ENCODE measurements at regions not wholly inside any gene's neighbourhood (a gene's known extent, or its start where the extent isn't known, plus 50 kb on each side); places are given as distances from the start of the nearest gene placed in this dataset.
"Not testable (repeated sequence)": the region's sequence is repeated elsewhere in the genome, so short reads cannot be mapped to it uniquely, and the experiment has no call there.

- DNase-seq: not testable (repeated sequence)
These were observed 96.8 kb downstream of the TMEM121 start for GRCh38 chr14:105623178-105623577.

DNA sequence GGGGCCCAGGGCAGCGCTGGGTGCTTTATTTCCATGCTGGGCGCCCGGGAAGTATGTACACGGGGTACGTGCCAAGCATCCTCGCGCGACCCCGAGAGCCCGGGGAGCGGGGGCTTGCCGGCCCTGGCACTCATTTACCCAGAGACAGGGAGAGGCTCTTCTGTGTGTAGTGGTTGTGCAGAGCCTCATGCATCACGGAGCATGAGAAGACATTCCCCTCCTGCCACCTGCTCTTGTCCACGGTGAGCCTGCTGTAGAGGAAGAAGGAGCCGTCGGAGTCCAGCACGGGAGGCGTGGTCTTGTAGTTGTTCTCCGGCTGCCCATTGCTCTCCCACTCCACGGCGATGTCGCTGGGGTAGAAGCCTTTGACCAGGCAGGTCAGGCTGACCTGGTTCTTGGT, 98.0 kb downstream of the TMEM121 start:
- DNase-seq: not testable (repeated sequence)

DNA sequence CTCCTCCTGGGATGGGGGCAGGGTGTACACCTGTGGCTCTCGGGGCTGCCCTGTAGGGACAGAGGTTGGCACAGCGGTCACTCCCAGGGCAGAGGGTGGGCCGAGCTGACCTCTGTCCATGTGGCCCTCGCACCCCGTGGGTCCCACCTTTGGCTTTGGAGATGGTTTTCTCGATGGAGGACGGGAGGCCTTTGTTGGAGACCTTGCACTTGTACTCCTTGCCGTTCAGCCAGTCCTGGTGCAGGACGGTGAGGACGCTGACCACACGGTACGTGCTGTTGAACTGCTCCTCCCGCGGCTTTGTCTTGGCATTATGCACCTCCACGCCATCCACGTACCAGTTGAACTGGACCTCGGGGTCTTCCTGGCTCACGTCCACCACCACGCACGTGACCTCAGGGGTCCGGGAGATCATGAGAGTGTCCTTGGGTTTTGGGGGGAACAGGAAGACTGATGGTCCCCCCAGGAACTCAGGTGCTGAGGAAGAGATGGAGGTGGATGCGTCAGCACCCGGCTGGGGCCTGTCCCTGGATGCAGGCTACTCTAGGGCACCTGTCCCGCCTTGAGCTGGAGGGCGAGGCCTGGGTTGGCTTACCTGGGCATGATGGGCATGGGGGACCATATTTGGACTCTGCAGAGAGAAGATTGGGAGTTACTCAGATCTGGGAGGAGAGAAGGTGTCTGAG, 98.5 kb downstream of the TMEM121 start:
- DNase-seq: not testable (repeated sequence)

- not testable (repeated sequence) for DNase-seq
These were observed 99.1 kb downstream of the TMEM121 start for GRCh38 chr14:105625448-105625847.

GRCh38 chr14:105626111-105626510, 99.7 kb downstream of the TMEM121 start:
- DNase-seq: not testable (repeated sequence)

DNA sequence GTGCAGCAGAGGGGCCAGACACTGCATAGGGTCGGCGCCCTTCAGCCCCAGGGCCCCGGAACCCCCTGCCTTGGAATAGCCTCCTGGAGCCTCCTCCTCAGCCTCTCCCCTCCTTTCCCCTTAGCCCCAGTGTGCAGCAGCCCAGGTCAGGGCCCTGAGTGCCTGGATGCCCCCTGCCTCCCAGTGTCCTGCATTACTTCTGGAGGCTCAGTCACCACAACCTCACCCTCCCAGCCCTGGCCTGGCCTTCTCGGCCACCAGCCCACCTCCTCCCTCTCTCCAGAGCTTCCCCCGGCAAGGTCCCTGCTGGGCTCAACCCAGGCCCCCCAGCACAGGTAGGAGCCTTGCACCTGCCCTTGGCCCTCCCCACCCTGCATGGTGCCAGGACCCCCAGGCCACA, 100.3 kb downstream of the TMEM121 start:
- DNase-seq: not testable (repeated sequence)

DNA sequence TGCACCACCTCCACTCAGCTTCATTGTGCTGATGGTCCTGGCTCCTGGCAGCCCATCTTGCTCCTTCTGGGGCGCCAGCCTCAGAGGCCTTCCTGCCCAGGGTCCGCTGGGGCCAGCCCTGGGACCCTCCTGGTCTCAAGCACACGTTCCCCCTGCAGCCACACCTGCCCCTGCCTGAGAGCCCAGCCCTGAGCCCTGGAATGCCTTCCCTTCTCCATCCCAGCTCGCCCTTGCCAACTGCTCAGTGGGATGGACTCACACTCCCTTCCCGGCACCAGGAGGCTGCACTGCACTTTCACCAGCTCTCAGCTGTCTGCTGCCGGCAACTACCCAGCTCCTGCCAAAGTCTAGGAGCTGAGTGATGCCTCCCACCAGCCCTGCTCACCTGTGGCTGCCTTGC, 100.9 kb downstream of the TMEM121 start:
- DNase-seq: not testable (repeated sequence)

DNA sequence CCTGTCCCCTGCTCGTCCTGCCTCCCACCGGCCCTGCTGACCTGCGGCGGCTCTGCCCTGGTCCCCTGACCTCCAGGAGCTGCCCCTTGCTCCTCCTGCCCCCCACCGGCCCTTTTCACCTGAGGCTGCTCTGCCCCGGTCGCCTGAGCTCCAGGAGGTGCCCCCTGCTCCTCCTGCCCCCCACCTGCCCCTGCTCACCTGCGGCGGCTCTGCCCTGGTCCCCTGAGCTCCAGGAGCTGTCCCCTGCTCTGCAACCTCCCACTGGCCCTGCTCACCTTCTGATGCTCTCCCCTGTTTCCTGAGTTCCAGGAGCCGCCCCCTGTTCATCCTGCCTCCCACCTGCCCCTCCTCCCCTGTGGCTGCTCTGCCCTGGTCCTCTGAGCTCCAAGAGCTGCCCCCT, 101.3 kb downstream of the TMEM121 start:
- DNase-seq: no peak

DNA sequence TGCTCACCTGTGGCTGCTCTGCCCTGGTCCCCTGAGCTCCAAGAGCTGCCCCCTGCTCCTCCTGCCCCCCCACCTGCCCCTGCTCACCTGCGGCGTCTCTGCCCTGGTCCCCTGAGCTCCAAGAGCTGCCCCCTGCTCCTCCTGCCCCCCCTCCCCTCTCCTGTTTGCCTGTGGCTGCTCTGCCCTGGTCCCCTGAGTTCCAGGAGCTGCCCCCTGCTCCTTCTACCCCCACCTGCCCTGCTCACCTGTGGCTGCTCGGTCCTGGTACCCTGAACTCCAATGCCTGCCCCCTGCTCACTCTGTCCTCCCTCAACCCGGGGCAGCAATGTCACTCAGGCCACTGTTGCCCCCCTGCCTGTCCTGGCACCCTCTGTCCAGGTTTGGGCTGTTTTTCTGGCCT, 101.7 kb downstream of the TMEM121 start:
- DNase-seq: not testable (repeated sequence)

- DNase-seq: not testable (repeated sequence)
These were observed 102.2 kb downstream of the TMEM121 start for GRCh38 chr14:105628531-105629067.

DNA sequence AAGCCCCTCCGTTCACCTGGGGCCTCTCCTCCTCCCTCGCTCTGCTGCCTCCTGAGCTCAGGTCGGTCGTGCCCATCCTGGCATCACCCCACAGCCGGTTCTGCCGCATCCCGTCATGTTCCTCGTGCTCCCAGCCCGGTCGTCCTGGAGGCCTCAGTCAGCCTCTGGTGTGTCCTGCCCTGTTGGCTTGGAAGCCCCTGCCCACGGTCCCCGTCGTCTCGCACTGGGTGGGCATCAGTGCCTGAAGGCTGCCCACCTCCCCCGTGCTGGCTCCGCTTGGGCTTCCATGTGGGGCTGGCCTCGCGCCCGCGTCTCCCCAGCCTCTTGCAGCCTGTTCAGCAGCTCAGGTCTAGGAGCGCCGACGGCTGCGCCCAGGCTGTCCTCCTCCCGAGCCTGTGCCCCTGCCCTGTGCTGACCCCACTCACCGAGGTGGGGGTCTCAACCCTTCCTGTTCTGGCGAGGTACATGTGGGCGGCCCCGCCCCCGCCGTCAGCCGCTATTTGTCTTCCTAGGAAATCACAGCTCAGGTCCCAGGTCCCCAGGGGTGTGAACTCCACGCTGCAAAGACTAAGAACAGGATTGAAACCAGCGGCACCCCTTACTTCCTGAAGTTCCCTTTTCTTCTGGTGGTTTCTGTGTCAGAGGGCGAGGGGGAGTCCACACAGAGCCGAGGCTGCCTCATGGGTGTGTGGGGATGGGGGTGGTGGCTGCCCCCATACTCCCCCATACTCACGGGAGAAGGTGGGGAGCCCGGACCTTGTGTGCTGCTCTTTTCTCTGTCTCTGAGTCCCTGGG, 102.9 kb downstream of the TMEM121 start:
- DNase-seq: not testable (repeated sequence)

GRCh38 chr14:105629886-105630215, 103.5 kb downstream of the TMEM121 start:
- no peak for DNase-seq

DNA sequence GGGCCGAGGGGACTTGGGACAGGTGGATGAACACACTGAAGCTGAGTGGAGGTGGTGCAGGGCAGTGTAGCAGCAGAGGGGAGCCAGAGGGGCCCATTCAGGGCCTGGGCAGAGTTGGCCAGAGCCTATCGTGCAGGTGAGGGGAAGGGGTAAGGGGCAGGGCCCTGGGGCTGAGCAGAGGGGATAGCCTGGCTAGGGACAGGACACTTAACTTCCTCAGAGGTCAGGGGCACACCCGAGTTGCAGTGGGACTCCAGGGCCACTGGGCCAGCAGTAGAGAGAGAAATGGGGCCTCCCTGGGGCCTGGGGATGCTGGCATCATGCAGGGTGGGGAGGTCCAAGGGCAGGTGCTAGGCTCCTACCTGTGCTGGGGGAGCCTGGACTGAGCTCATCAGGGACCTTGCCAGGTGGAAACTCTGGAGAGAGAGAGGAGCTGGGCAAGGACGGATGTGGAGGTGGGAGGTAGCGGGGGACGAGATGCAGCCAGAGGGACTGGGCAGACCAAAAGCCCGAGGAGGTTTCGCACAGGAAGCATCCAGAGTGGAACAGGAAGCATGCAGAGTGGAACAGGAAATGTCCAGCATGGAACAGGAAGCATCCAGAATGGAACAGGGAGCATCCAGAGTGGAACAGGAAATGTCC, 104.0 kb downstream of the TMEM121 start:
- not testable (repeated sequence) for DNase-seq

DNA sequence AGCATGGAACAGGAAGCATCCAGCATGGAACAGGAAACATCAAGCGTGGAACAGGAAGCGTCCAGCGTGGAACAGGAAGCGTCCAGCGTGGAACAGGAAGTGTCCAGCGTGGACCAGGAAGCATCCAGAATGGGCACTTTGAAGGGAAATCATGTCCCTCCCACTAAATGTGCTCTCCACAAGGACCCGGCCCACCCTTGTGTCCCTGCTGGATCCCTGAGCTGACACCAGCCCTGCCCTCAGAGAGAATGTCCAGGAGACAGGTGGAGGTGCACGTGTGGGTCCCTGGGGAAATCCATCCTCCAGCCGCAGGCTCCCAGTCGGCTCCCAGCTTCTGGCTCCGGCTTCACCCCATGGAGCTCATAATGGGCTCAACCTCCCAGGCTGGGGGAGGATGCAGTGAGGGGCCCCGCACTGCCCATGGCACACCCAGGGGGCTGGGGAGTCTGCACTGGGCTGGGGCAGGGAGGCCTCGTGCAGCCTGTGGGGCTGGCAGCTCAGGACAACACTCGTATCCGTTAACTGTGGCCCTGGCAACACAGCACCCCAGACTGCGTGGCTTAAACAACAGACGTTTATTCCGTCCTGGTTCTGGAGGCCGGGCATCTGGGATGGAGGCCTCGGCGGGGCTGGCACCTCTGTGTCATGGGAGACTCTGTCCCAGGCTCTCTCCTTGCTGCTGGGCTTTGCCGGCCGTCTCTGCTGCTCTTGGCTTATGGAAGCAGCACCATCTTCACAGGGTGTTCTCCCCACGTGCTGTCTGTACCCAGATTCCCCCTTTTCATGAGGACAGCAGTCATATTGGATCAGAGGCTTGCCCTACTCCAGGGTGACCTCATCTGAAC, 104.8 kb downstream of the TMEM121 start:
- not testable (repeated sequence) for DNase-seq

- DNase-seq: no peak
These were observed 105.6 kb downstream of the TMEM121 start for GRCh38 chr14:105632010-105632409.

DNA sequence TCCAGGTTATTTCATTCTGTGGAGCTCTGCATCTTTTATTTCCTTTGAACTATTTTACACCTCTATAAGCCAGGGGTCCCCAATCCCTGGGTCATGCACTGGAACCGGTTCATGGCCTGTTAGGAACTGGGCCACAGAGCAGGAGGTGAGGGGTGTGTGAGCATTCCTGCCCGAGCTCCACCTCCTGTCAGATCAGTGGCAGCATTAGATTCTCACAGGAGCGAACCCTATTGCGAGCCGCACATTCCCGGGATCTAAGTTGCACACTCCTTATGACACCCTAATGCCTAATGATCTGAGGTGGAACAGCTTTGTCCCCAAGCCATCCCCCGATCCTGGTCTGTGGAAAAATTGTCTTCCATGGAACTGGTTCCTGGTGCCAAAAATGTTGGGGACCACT, 107.2 kb downstream of the TMEM121 start:
- DNase-seq: not testable (repeated sequence)

DNA sequence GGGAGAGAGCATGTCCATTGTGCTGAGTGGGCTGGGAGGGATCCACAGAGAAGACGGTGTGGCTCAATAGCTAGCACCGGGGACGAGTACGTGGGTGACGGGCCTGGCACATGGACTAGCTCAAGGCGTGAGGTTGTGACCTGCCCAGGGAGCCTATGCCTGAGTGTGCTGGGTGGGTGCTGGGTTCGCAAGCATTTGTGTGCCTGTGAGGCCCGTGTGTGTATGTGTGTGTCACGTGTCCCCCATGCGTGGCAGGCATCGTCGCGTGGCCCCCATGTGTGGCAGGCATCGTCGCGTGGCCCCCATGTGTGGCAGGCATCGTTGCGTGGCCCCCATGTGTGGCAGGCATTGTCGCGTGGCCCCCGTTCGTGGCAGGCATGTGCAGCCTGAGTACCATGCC, 109.2 kb downstream of the TMEM121 start:
- no peak for DNase-seq

- not testable (repeated sequence) for DNase-seq
These were observed 109.6 kb downstream of the TMEM121 start for GRCh38 chr14:105636021-105636420.

GRCh38 chr14:105636935-105637334, 110.6 kb downstream of the TMEM121 start:
- DNase-seq: no peak

GRCh38 chr14:105637345-105637744, 111.0 kb downstream of the TMEM121 start:
- not testable (repeated sequence) for DNase-seq

GRCh38 chr14:105639969-105640931, 113.9 kb downstream of the TMEM121 start:
- not testable (repeated sequence) for DNase-seq
